ENCODE measurements at regions not wholly inside any gene's neighbourhood (a gene's known extent, or its start where the extent isn't known, plus 50 kb on each side); places are given as distances from the start of the nearest gene placed in this dataset.

DNA sequence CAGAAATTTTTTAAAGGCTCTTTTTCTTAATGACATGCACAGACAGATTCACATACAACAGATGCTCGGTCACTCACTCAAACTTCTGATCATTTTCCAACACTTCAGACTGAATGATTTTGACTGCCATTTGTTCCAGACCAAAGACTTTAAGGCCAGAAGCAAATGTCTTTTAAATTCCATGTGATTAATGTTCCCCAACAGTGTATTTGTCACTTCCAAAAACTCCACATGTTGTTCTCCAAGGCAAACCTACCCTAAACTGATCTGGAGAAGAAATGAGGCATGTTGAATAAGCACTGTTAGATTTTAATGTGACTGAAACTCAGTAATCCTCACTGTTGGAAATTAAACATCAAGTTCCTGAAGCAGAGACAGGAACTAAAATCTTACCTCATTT, 366.7 kb downstream of the GABRG2 start:
- TF ChIP-seq, protein P1, sequence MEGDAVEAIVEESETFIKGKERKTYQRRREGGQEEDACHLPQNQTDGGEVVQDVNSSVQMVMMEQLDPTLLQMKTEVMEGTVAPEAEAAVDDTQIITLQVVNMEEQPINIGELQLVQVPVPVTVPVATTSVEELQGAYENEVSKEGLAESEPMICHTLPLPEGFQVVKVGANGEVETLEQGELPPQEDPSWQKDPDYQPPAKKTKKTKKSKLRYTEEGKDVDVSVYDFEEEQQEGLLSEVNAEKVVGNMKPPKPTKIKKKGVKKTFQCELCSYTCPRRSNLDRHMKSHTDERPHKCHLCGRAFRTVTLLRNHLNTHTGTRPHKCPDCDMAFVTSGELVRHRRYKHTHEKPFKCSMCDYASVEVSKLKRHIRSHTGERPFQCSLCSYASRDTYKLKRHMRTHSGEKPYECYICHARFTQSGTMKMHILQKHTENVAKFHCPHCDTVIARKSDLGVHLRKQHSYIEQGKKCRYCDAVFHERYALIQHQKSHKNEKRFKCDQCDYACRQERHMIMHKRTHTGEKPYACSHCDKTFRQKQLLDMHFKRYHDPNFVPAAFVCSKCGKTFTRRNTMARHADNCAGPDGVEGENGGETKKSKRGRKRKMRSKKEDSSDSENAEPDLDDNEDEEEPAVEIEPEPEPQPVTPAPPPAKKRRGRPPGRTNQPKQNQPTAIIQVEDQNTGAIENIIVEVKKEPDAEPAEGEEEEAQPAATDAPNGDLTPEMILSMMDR (conservative IDR thresholded peaks at IDR 0.05): no peak
- H3K27ac ChIP-seq: no peak overlapping the region

- TF ChIP-seq, protein P1 (conservative IDR thresholded peaks at IDR 0.05): no peak
- no peak overlapping the region for H3K27ac ChIP-seq
These were observed 368.5 kb downstream of the GABRG2 start for GRCh38 chr5:162436055-162436454.

GRCh38 chr5:162444129-162444762, 376.7 kb downstream of the GABRG2 start:
- TF ChIP-seq, protein P1 (conservative IDR thresholded peaks at IDR 0.05): no peak
- H3K27ac ChIP-seq: no peak overlapping the region

GRCh38 chr5:162456086-162456485, 388.5 kb downstream of the GABRG2 start:
- TF ChIP-seq, protein P1 (conservative IDR thresholded peaks at IDR 0.05): no peak
- H3K27ac ChIP-seq: no peak overlapping the region

DNA sequence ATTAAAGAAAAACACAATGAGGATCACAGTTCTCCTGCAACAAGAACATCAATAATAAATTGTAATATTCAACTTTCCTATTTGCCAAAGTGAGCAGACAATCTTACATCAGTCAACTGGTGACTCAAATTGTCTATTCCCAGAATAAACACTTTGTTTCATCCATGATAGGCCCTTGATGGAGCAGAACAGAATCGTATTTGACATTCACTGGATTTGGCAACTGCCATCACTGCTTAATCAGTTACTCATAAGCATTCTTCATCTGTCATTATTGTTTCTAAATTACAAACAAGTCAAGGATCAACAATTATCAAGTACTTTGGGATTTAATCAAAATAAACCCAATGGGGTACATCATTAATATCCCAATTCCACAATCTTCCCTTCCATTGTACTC, 398.4 kb downstream of the GABRG2 start:
- TF ChIP-seq, protein P1 (conservative IDR thresholded peaks at IDR 0.05): no peak
- no peak overlapping the region for H3K27ac ChIP-seq

DNA sequence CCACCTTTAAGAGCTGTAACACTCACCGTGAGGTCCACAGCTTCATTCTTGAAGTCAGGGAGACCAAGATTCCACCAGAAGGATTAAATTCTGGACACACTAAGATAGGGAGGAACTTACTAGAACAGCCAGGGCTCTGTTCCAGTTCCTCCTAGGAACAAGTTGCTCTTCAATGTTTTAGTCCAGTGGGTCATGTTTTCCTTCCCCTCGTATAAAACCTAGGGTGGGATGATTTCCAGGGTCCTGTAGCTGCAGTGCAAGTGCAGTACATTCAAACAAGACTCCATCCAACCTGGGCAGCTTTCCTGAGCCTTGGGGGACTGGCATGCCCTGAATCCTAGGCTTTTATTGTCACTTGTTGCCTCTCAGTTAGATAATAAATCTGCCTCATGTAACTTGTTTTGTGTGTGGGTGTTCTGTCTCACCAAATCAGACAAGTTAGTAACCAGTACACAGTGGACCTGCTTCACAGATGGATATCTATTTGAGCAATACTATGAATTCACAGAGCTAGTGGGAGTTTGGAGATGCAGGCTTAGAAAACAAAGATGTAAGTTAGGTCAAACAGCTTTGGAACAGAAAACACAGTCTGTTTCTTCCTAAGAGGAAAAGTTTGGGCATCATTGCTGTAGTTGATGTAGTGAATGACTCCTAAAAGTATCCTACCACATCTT, 405.6 kb downstream of the GABRG2 start:
- TF ChIP-seq, protein P1 (conservative IDR thresholded peaks at IDR 0.05): no peak
- no peak overlapping the region for H3K27ac ChIP-seq

GRCh38 chr5:162474239-162474638, 406.7 kb downstream of the GABRG2 start:
- TF ChIP-seq, protein P1 (conservative IDR thresholded peaks at IDR 0.05): no peak
- H3K27ac ChIP-seq: no peak overlapping the region

All from VCaP (cell line).